HG02623 (cell line): ENCODE measurements at regions not wholly inside any gene's neighbourhood (a gene's known extent, or its start where the extent isn't known, plus 50 kb on each side); places are given as distances from the start of the nearest gene placed in this dataset.

Experiments
- ATAC-seq: cut with Tn5 transposase; IDR thresholded peaks from one replicate; pipeline ENCODE4 v1.9.1; 2021; ENCODE audit warnings: moderate library complexity; ENCODE audit not compliant: unreplicated experiment

- ATAC-seq, result no peak
Measured at GRCh38 chr3:95401693-95402092, 1338.8 kb downstream of the NSUN3 start.

GRCh38 chr3:95407709-95408463 lies 1345.0 kb downstream of the NSUN3 start:
- no peak for ATAC-seq

- ATAC-seq, result no peak
Measured at GRCh38 chr3:95408464-95408862, 1345.6 kb downstream of the NSUN3 start.

GRCh38 chr3:95418251-95418650 lies 1355.4 kb downstream of the NSUN3 start:
- no peak for ATAC-seq

- no peak for ATAC-seq
Measured at GRCh38 chr3:95424279-95424678, 1361.4 kb downstream of the NSUN3 start.

GRCh38 chr3:95434491-95434890 lies 1371.6 kb downstream of the NSUN3 start:
- no peak for ATAC-seq

- ATAC-seq, result no peak
Measured at GRCh38 chr3:95437409-95437808, 1374.5 kb downstream of the NSUN3 start.

GRCh38 chr3:95438274-95438673 lies 1375.4 kb downstream of the NSUN3 start:
- no peak for ATAC-seq

- no peak for ATAC-seq
Measured at GRCh38 chr3:95442766-95443165, 1371.6 kb upstream of the EPHA6 start.

- ATAC-seq, result no peak
Measured at GRCh38 chr3:95449841-95450240, 1364.6 kb upstream of the EPHA6 start.

GRCh38 chr3:95453242-95453641 lies 1361.2 kb upstream of the EPHA6 start:
- no peak for ATAC-seq

- no peak for ATAC-seq
Measured at GRCh38 chr3:95456835-95457234, 1357.6 kb upstream of the EPHA6 start.

- no peak for ATAC-seq
Measured at GRCh38 chr3:95459706-95460105, 1354.7 kb upstream of the EPHA6 start.

GRCh38 chr3:95460274-95460673 lies 1354.1 kb upstream of the EPHA6 start:
- ATAC-seq, result no peak

GRCh38 chr3:95462161-95462560 lies 1352.2 kb upstream of the EPHA6 start:
- ATAC-seq, result no peak

- ATAC-seq, result no peak
Measured at GRCh38 chr3:95464346-95464745, 1350.0 kb upstream of the EPHA6 start.

- ATAC-seq, result no peak
Measured at GRCh38 chr3:95468331-95468730, 1346.1 kb upstream of the EPHA6 start.

- no peak for ATAC-seq
Measured at GRCh38 chr3:95474338-95474737, 1340.1 kb upstream of the EPHA6 start.

- ATAC-seq, result no peak
Measured at GRCh38 chr3:95476534-95476933, 1337.9 kb upstream of the EPHA6 start.

- no peak for ATAC-seq
Measured at GRCh38 chr3:95506174-95506573, 1308.2 kb upstream of the EPHA6 start.

GRCh38 chr3:95508124-95508523 lies 1306.3 kb upstream of the EPHA6 start:
- peak; percentile 45 for ATAC-seq

- no peak for ATAC-seq
Measured at GRCh38 chr3:95511828-95512227, 1302.6 kb upstream of the EPHA6 start.

GRCh38 chr3:95514260-95514659 lies 1300.1 kb upstream of the EPHA6 start:
- no peak for ATAC-seq
